ENCODE measurements at regions not wholly inside any gene's neighbourhood (a gene's known extent, or its start where the extent isn't known, plus 50 kb on each side); places are given as distances from the start of the nearest gene placed in this dataset.

GRCh38 chr13:102933122-102933521 is 87.3 kb downstream of the ERCC5 start:
- no peak for DNase-seq

GRCh38 chr13:102932331-102932730 is 86.5 kb downstream of the ERCC5 start:
- no peak for DNase-seq

GRCh38 chr13:102930566-102930965 is 84.7 kb downstream of the ERCC5 start:
- no peak for DNase-seq

- no peak for DNase-seq
These were observed 83.3 kb downstream of the ERCC5 start for GRCh38 chr13:102928941-102929675.
